H54 (cell line): ENCODE measurements at regions not wholly inside any gene's neighbourhood (a gene's known extent, or its start where the extent isn't known, plus 50 kb on each side); places are given as distances from the start of the nearest gene placed in this dataset.
"Not testable (repeated sequence)": the region's sequence is repeated elsewhere in the genome, so short reads cannot be mapped to it uniquely, and the experiment has no call there.

ENCODE experiments used
- DNase-seq: peaks from one replicate; pipeline ENCODE4 v3.0.0; 2011; ENCODE audit warnings: low spot score, mixed read lengths; ENCODE audit not compliant: insufficient read length
- FAIRE-seq: peaks from 3 replicates; lab custom pipeline; 2011; peaks lifted over from hg19 to GRCh38; lab: Jason Lieb, UNC
- POLR2A ChIP-seq: IDR thresholded peaks from 2 replicates; pipeline ENCODE4 v1.6.1; 2011; ENCODE audit warnings: low read depth, mild to moderate bottlenecking, low read length

DNA sequence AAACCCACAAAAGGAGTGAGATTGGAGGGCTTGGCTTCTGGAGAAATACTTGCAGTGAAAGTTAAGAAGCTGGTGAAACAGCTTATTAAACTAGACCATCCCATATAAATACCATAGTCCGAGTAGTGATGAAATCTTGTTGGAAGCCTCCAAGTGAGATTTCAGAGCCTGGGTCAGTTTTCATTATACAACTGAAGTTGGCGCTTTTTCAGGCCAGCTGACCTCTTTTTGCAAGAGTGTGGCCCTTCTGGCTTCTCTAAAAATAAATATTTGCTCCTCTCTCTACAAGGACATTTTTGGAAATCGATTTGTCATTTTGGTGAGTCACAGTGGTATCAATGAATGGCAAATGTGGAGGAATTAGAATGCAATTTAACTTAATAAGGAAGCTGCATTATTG, 51.2 kb upstream of the THRB start:
- DNase-seq (no peak), FAIRE-seq (no peak)
- TF ChIP-seq POLR2A: no peak

DNA sequence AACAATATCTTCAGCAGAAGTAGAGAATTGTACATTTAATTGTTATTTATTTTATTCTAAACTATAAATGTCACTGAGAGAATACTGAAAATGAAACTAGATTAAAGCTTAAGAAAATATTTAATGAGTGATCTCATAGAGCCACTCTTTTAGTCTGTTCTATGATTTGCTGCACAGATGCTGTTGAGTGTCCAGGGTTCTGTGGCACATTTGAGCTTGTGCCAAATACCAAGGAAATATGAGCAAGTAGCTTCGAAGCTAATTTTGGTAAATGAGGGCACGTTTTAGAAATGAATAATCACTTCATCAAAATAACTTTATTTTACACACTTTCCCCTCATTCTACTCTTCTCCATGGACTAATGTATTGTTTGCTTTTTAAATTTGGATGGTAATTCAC, 53.6 kb upstream of the THRB start:
- no peak for FAIRE-seq

DNA sequence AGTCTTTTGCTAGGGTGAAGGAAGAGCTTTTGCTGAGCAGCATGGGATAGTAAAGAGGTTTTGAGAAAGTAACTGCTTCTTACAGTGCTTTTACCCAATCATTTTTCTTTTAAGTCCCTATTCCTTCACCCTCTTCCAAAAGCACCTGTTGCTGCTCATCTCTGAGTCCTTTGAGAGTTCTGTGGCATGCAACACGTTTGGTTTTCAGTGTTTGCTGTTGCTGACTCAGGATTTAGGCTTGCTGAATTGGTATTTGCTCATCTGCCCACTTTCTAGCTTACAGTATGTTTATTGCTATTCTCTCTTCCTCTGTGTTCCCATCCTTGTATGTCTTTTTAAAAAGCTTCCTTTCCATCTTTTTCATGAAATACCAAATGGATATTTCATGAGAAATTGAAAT, 55.9 kb upstream of the THRB start:
- no peak for FAIRE-seq

More for the DNA sequence above, 53.6 kb upstream of the THRB start:
- no peak for DNase-seq
- no peak for TF ChIP-seq POLR2A

DNA sequence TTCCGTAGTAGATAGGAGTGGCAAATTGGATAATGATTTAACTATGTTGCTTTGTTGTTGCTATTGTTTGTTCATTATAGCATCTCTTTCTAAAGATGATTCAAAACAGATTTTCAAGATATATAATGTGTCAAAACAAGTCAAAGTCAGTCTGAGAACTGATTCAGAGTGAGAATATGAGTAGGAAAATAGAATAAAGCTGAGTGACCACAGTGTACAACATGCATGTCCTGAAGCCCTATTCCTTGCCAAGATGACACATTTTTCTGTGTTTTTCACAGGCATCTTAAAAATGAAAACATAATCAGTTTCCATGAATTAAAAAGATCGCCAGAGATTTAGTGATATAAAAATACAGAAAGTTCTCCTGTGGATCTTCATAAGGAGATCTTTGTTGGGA, 57.0 kb upstream of the THRB start:
- FAIRE-seq (no peak), DNase-seq (no peak)
- TF ChIP-seq POLR2A: no peak

More for the DNA sequence above, 55.9 kb upstream of the THRB start:
- TF ChIP-seq POLR2A: no peak
- no peak for DNase-seq

DNA sequence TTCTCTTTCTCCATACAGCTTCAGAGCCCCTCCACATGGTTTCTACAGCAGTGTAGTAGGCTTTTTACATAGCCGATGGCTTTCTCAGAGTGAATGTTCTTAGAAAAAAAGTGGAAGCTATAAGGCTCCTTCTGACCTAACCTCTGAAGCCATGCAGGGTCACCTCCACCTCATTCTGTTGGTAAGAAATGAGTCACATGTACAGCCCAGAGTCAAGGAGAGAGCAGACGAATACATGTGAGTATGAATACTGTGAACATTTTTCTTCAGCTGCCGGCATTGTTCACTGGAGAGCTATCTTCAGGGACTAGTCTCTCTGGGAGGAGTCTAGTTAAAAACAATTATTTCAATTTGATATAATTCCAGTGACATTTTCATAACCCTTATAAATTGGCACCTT, 68.2 kb upstream of the THRB start:
- FAIRE-seq (no peak), DNase-seq (no peak)
- TF ChIP-seq POLR2A: no peak

DNA sequence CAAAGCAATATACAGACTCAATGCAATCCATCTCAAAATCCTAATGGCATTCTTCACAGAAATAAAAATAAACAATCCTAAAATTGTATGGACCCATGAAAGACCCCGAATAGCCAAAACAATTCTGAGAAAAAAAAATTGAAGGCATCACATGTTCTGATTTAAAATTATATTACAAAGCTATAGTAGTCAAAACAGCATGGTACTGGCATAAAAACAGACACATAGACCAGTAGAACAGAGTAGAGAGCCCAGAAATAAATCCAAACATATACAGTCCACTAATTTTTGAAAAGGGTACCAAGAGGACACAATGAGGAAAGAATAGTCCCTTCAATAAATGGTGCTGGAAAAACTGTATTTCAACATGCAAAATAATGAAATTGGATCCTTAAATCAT, 70.4 kb upstream of the THRB start:
- TF ChIP-seq POLR2A: no peak
- FAIRE-seq: no peak
- DNase-seq: no peak

DNA sequence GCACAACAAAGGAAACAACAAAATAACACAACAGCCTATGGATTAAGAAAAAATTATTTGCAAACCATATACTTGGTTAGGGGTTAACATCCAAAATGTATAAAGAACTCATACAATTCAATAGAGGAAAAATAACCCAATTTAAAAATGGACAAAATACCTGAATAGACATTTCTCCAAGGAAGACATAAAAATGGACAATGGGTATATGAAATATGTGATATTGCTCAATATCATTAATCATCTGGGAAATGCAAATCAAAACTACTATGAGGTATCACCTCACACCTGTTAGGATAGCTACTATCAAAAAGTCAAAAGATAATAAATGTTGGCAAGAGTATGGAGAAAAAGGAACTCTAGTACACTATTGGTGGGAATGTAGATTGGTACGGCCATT, 71.0 kb upstream of the THRB start:
- TF ChIP-seq POLR2A: no peak
- no peak for FAIRE-seq
- no peak for DNase-seq

DNA sequence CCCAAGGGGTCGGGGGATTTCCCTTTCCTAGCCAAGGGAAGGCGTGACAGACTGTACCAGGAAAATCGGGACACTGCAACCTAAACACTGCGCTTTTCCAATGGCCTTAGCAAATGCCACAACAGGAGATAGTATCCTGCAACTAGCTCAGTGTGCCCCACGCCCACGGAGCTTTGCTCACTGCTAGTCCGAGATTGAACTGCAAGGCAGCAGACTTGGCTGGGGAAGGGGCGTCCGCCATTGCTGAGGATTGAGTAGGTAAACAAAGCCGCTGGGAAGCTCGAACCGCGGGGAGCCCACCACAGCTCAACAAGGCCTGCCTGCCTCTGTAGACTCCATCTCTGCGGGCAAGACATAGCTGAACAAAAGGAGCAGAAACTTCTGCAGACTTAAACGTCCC, 72.3 kb upstream of the THRB start:
- FAIRE-seq: no peak
- DNase-seq: no peak
- TF ChIP-seq POLR2A: no peak

DNA sequence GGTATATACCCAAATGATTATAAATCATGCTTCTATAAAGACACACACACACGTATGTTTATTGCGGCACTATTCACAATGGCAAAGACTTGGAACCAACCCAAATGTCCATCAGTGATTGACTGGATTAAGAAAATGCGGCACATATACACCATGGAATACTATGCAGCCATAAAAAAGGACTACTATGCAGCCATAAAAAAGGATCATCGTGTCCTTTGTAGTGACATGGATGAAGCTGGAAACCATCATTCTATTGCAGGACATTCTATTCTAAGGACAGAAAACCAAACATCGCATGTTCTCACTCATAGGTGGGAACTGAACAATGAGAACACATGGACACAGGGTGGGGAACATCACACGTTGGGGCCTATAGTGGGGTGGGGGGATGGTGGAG, 77.8 kb upstream of the THRB start:
- not testable (repeated sequence) for DNase-seq, FAIRE-seq

DNA sequence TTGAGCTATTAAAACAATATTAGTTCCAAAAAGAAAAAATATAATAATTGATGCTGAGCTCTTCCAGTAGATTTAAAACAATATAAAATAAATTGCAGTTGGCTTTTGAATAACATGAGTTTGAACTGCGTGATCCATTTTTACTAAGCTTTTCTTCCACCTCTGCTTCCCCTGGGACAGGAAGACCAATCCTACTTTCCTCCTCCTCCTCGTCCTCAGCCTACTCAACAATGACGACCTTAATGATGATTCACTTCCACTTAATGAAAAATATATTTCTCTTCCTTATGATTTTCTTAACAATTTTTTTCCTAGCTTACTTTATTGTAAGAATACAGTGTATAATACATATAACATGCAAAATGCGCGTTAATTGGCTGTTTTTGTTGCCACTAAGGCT, 78.9 kb upstream of the THRB start:
- TF ChIP-seq POLR2A: no peak
- FAIRE-seq: no peak

DNA sequence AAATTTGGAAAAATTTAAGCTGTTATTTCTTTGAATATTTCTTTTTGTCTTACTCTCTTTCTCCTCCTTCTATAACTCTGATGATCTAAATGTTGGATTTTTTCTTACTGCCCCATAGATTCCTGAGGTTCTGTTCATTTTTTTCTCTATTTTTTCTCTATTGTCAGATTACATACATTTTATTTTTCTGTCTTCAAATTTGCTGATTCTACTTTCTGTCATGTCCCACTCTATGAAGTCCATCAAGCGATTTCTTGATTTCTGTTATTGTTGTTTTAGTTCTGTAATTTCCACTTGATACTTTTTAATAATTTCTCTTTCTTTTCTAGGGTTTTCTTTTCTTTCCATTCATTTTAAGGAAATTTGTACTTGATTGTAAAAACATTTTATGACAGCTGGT, 83.7 kb upstream of the THRB start:
- no peak for DNase-seq
- no peak for TF ChIP-seq POLR2A
- no peak for FAIRE-seq

More for the DNA sequence above, 78.9 kb upstream of the THRB start:
- no peak for DNase-seq

DNA sequence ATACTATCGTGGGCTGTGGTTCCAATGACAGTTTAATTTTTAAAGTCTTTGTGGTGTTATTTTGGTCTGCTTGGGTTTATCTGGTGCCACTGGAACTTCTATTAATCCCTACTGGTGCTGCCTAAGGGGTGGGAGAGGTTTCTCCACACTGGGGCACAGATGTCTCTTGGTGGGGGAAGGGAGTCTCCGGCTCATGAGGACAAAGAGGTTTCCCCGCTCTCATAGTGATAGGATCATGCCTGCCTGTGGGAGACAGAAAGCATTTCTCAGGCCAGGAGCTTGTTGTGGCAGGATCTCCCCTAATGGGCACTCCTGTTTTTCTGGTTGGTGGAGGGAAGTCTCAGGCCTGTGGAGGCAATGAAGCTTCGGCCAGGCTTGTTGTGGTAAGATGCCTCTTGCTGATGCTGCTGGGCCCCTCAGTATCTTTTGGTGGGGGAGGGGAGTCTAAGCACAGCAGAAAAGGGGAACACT, 84.3 kb upstream of the THRB start:
- DNase-seq (no peak), FAIRE-seq (no peak)
- TF ChIP-seq POLR2A: no peak

DNA sequence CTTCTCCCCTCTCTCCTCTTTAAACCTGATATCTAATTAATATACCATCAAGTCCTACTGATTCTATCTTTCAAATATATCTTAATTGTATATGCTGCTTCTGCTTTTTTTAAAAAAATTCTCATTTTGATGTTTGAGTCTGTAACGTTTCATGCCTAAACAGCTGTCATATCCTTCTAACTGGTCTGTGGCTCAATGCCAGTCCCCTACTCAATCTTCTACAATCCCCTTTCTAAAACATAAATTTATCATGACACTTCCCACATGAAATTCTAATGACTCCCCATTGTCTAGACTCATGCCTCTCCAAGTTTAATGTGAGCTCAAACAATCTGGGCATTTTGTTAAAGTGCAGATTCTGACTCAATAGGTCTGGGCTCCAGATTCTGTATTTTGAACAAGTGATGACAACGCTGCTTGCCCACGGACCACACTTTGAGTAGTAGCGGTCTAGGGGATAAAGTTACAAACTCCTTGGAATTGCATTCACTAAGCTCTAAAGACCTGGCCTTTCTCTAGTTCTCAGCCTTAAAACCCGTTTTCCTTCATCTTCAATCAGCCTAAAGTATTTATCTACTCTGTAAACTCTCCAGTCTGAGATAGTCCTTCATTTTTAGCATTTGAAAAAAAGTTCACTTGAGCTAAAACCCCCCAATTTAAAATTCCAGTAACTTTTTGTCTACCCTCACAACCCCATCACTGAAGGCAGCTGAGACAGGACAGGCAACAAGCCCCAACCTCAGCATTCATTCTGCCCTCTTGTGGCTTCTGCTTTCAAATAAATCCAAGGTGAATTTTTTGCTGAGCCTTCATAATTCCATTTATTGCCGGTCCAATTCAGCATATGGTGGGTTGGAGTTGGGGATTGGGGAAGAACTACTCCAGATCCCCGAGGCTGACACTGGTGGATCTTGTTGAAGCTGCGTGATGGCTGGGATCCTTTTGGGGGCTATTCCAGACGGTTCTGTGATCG, 88.1 kb upstream of the THRB start:
- TF ChIP-seq POLR2A: no peak
- DNase-seq (no peak), FAIRE-seq (no peak)

DNA sequence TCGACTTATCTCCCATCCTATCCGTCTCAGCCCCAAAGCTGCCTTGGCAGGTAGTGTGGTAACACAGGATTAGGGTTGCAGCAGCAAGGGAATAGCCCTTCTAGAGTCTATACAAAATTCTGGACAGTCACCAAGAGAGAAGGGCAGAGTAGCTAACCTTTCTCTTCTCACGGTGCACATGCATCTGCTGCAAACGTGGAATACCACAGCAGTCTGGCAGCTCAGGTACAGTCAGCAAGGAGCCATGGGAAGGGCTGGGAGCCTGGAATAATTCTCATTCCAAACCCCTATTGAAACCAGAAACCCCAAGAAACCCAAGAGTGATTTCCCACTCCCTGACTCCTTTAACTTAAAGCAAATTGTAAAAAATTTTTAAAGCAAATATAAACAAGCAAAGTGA, 92.3 kb upstream of the THRB start:
- no peak for DNase-seq
- TF ChIP-seq POLR2A: no peak
- no peak for FAIRE-seq
